ENCODE measurements at regions not wholly inside any gene's neighbourhood (a gene's known extent, or its start where the extent isn't known, plus 50 kb on each side); places are given as distances from the start of the nearest gene placed in this dataset.

DNA sequence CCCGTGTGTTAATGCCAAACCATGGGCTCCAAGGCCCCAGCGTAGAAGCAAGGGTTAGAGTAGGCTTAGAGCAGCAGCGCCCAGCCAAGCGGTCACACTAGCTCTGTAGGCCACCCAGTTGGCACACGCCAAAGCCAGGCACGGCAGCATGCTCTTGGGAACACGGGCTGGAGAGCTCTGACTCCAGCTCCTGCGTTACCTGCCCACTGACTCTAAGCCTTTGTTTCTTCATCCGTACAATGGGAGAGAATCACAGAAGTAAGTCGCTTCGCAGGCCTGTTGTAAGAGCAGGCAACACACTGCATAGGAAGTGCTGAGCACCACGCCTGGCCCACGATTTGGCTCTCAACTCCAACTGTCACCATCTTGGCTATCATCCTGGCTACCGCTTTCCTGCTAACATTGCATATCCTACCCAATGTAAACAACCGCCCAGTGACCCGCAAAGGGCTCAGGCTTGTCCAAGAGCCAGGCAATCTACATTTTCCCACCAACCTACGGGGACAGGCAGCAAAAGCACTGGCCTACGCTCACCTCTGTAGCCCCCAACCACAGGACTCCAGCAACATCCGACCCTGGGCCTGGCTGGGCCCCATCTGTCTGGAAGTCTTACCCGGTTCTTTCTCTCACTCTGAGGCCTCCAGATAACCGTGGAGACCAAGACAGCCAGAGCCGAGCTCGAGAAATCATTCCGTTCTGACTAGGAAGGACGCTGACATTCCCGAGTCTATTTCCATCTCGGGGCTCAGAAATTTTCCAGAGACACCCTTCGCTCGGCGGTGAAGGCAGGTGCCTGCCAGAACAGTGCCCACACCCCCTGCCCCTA lies 91.5 kb upstream of the ZNF507 start:
- TF ChIP-seq, protein P1, sequence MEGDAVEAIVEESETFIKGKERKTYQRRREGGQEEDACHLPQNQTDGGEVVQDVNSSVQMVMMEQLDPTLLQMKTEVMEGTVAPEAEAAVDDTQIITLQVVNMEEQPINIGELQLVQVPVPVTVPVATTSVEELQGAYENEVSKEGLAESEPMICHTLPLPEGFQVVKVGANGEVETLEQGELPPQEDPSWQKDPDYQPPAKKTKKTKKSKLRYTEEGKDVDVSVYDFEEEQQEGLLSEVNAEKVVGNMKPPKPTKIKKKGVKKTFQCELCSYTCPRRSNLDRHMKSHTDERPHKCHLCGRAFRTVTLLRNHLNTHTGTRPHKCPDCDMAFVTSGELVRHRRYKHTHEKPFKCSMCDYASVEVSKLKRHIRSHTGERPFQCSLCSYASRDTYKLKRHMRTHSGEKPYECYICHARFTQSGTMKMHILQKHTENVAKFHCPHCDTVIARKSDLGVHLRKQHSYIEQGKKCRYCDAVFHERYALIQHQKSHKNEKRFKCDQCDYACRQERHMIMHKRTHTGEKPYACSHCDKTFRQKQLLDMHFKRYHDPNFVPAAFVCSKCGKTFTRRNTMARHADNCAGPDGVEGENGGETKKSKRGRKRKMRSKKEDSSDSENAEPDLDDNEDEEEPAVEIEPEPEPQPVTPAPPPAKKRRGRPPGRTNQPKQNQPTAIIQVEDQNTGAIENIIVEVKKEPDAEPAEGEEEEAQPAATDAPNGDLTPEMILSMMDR (IDR thresholded peaks at IDR 0.05): no peak
- no peak for TF ChIP-seq POLR2A (IDR thresholded peaks at IDR 0.05)
